Cerebellar nuclear complex (tissue), 1 donor: ENCODE measurements at regions not wholly inside any gene's neighbourhood (a gene's known extent, or its start where the extent isn't known, plus 50 kb on each side); places are given as distances from the start of the nearest gene placed in this dataset.

Experiments used
- DNase-seq, 2 experiments: peaks; one replicate each; lab custom pipeline; 2025; lab: John Stamatoyannopoulos, UW

DNA sequence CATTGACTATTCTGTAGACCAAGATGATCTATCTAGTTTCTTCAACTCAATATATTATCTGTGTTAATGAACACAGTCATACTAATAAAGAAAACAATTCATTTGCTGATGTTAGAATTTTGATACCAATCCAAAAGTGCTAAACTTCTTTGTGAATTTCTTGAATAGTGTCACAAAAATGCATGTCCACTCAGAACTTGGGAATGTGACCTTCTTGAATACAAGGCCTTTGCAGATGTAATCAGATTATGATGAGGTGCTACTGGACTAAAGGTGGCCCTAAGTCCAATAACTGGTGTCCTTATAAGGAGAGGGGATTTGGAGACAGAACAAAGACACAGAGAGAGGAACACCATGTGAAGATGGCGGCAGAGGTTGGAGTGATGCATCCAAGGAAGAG is 305.8 kb upstream of the ZP4 start:
- DNase-seq, result no peak

DNA sequence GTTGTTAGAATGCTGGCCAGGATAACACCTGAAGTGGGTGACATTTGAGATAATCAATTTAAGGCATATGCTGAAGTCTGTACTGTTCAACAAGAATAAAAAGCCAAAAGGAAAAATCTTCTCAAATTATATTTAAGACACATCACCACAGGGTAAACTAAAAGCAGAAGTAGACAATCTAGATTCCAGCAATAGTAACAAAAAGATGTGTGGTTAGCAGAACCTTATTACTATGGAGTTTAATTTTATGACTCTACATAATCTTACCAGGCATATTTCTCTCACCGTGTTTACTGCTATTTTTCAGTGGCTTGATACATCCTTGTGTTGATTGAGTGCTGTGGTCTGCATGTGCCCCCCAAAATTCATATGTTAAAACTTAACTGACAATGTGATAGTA is 300.4 kb upstream of the ZP4 start:
- no peak for DNase-seq

DNA sequence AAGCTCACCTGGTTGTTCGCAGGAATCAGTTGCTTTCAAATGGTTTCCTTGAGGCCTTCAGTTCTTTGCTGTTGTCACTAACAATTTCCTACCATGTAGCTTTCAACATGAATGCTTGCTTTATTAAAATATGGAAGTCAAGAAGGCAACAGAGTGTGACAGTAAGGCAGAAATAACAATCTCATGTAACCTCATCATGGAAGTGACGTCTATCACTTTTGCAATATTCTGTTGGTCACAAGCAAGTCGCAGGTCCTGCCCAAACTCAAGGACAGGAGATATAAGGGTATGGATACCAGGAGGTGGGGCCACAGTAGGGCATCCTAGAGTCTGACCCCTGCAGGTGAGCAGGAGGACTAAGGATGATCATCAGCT is 296.8 kb upstream of the ZP4 start:
- no peak for DNase-seq

DNA sequence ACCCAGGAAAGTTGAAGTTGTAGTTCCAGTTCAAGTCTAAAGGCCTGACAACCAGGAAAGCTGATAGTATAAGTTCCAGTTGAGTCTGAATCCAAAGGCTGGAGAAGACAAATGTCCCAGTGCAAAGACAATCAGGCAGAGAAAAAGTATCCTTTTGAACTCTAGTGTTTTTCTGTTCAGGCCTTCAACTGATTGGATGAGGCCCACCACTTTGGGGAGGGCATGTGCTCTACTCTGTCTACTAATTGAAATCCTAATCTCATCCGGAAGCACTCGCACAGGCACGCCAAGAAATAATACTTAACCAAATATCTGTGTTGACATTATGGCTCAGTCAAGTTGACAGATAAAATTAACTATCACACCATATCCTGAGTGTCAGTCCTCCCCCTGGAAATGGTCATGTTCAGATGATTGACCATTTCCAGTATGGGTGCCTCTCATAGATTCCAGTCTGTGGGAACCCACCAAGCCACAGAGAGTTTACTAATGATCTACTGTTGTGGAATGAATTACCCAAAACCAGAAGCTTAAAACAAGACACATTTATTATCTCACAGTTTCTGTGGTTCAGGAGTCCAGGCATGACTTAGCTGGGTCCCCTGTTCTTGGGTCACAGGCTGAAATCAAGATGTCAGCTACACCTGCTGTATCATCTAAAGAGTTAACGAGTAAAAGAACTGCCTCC is 296.3 kb upstream of the ZP4 start:
- DNase-seq, result no peak

DNA sequence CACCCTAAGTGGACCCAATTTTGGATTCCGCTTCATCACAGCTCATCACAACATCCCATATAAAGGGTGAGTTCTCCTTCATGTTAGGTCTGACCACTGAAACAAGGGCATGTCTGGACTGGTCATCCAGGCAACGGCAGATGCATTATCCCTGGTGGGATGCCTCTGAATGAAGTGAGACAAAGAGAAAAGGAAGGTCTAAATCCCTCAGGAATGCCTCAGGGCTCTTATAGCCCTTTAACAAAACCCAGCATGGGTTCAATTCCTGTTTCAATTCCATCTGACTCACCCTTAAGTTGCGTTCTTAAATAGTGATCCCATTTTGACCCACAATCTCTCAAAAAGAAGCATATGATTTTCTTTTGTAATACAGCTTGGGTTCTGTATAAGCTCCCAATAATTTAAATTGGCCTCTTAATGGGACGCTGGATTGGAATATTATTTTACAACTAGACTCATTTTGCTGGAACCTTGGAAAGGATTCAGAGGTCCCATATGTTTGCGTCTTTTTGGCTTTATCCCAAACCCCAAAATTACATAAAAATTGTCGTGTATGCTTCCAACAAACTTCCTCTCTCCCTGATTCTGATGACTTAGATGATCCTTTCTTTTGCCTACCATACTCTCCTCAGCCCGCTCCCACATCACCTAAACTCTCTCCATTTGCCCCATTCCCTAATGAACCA is 287.4 kb upstream of the ZP4 start:
- no peak for DNase-seq

DNA sequence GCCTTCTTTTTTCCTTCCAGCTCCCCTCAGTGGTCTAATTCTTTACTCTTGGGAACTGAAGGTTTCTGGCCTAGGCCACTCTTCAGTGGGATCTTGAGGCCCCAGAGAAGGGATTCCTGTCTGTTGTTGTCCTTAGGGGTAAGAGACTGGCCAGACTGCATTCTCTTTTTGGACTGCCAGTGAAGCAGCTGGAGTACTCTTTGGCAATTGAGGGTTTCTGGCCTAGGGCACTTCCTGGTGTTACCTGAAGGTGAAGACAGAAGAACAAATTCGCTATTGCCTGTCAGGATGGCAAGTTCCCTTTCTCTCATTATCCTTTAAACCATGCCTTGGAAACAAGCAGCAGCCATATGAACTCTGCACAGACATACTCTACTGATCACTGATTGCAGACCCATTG is 286.6 kb upstream of the ZP4 start:
- no peak for DNase-seq

DNA sequence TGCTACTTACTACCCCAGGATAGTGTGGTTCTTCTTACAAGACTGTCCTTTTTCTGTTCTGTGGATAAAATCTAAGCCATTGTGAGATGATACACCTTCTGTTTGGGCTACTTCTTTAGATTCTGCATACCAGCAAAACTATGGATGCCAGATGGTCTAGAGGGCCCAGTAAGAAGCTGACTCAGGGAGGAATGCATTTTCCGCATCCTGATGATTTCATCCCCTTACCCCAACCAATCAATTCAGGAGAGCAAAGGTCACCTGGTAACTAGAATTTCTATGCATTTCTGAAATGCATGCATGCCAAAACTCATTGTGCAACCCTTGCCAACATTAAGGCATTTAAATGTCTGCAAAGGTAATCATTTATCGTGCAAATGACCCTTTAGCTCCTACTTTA is 285.7 kb upstream of the ZP4 start:
- no peak for DNase-seq

DNA sequence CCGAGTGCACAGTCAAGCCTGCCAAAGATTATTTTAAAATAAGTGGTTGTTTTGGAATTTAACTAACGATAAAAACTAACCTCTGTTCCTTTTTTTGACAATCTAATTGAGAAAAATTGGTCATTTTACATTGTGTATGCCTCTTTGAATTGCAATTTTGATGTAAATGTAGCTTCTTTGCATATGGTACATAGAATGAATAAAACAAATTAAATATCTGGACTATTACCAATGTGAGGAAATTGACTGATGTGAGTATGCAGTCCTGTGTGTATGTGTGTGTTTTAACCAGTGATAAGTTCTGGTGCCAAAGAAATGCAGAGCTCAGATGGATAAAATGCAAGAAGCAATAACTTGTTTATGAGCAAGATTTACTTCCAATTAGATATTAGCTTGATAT is 281.3 kb upstream of the ZP4 start:
- no peak for DNase-seq

DNA sequence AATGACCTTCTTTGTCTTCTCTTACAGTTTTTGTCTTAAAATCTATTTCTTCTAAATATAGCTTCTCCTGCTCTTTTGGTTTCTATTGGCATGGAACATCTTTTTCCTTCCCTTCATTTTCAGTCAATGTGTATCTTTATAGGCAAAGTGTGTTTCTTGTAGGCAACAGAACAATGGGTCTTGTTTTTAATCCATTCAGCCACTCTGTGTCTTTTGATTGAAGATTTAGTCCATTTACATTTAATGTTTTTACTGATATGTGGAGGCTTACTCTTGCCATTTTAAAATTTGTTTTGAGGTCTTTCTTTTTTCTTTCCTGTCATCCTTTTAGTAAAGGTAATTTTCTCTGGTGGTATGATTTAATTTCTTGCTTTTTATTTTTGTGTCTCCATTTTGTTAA is 271.2 kb upstream of the ZP4 start:
- no peak for DNase-seq

DNA sequence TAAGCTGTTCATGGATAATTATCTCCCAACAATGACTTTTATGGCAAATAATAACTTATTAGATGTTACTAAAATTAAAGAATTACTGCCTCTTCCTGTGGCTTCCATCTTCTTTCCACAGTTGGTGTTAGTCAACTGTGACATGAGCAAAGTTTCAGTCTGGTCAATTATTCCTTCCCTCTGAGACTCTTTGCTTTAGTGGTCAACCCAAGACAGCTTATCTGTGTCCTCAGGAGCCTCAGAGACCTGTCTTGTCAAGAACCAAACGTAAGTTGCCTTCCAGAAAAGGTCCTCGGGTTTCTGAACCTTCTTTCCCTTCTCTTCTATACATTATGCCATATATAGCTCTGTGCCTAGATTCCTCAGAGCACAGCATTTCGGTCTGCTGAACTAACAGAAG is 263.2 kb upstream of the ZP4 start:
- DNase-seq, result no peak

DNA sequence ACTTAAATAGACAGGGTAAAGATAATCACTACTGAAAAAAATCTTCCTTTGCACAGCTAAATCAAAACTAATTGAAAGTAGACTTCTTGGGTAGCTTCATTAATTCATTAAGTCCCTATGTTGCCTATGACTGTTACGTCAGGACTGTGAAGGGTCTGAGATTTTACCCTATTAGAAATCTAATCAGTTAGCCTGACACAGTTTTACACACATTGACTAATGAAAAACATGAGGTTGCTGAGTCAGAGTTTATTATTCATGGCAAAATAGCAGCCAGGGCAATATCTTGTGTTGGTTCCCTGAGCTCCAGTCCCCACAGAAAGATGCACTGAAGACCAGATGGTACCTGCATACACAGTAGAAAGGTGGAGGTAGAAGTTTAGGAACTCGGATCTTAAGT is 262.5 kb upstream of the ZP4 start:
- DNase-seq, result no peak

DNA sequence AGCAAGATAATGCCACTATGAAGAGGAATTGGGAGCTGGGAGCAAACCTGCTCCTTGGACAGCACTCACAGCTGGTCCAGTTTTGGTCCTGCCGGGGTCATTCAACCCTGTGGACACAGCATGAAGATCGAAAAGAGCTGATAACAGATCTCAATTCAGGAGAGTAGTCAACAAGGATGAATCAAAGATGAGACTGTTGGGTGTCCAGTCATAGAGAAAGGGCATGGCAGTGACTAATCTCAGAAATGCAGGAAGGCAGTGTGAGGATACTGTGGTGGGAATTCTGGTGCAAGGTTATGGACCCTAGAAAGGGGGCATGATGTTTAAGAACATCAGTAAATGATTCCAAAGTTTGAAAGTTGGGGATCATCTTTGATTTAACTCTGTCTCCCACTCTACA is 261.4 kb upstream of the ZP4 start:
- no peak for DNase-seq

DNA sequence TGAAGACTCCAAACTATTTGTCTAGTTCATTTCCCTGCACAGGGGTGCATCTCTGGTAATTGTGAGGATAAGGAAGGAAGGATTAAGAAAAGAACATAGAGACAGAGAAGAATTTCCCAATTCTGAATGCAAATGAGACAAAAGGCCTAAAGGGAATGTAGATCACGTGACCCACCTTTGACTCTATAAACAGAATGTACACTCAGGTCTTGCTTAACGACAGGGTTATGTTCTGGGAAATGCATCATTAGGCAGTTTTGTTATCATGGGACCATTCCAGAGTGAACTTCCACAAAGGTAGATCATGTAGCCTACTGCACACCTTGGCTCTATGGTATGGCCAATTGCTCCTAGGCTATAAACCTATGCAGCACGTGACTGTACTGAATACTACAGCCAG is 252.3 kb upstream of the ZP4 start:
- DNase-seq, result no peak

DNA sequence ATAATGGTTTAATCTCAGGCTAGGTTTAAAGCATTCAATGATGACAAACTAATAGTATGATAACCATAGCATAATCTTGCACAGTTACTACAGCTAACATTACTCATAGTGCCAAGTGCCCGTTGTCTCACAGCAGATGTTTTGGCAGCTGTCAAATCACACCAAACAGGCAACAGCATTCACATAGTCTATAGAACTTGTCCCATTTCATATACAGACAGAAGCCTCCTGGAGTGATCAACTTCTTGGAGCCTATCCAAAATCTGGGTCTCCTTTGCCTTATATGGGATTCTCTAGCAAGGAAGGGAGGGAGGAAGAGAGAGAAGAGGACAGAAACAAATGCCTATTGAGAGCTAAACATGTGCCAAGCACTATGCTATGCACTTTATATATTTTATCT is 250.6 kb upstream of the ZP4 start:
- DNase-seq, result no peak

DNA sequence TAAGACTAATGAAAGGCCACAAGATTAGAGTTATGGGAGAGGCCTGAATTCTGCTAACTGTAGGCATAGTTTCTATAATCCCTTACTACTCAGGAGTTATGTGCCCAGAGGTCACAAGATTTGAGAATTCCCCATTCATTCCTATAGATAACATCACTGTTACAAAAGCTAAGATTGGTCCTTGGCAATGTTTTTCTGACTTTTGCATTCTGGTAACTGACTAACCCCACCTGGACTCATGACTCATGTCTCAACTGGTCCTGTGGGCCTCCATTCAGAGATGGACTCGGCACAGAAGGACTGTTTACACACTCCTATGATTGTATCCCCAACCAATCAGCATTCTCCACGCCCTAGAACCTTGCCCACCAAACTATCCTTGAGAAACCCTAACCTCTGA is 249.0 kb upstream of the ZP4 start:
- no peak for DNase-seq

DNA sequence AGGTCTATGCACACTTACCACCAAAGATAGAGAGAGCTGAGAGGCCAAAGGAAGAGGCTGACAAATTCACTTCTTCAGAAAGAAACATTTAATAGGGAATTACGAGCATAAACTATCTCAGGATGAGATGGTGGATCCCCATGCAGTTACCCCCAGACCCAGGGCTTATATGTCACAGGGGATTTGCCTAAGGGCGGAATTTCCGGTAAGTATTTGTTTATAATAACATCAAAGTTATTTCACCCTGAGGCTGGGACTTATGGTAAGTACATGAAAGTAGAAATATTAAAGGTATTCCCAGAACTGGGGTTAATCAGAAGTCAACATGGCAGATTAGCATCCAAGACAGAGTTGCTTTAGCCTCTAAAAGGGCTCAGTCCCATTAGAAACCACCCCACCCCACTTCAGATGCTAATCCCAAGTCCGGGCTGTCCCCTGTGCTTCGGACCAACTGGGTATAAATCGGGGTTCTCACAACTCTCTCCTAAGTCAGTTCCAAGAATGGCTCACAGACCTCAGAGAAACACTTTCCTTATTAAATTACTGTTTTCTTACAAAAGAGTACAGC is 247.4 kb upstream of the ZP4 start:
- DNase-seq, result no peak

DNA sequence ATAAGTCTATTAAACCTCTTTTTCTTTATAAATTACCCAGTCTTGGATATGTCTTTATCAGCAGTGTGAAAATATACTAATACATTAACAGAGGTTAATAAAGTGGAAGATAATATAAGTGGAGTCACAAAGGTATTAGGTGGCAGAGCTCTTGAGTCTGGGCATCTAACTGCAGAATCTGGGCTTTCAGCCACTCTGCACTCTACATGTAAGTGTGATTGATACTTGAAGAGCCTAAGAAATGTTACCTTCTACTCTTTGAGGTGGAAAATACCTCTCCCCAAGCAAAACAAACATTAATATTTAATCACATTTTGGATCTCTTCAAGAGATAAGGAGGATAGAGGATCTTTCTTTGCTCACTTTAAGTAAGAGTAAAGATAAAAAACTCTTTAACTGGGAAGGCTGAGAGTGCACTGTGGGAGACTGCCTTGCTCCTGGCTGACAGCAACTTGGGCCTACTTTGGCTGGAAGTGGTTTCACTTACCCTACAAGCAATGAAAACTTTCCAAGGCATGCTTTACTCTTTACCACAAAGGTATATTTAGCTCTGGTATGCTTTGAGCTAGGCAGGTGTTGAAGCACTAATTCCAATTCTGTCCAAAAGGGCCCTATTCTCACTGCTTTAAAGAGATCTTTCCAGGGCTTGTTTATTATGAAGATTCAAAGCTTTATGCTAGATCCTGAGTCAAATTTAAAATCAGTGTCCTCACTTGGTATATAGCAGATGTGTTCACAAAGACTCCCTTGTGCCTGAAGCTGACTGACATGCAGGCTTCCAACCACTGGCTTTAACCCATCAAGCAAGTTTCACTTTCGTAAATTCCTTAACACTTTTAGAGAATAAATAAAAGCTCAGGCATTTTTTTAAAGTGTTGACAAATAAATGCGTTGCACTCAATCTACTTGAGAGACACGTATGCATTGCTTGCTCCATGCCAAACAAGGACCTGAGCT is 245.3 kb upstream of the ZP4 start:
- DNase-seq, result no peak

DNA sequence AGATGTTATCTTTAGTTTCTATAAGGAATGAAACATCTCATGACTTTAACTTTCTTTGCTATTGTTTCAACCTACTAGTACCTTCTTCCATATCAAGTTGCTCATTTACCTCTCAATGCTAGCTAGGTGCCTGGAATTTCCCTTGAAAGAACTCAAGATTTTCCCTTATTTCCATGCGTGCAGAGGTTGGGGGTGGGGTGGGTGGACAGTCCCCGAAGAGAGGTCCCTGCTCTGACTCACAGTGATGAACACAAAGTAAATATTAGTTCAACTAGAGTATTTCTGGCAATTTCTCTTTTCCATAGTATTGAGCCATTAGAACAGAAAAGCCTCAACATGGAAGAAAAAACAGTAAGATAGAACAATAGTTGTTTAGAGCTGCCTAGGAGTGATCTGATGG is 239.0 kb upstream of the ZP4 start:
- no peak for DNase-seq

DNA sequence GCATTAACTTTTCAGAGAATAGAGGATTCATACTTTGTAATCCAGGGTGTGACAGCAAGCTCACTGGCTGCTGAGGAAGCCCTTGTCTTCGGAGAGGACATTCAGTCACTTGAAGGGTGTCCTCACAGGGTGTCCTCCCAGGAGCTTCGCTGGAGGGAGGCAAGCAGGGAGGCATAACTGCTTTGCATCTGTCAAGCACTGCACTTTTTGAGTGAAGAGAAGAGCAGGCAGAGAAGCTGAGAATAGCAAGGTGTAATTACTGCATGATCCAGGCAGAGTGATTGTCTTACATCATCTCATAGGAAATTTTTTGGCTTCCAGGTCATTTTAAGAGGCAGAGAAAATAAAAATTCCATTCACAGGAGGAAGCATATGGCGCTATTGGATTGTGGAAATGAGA is 232.5 kb upstream of the ZP4 start:
- DNase-seq, result no peak

DNA sequence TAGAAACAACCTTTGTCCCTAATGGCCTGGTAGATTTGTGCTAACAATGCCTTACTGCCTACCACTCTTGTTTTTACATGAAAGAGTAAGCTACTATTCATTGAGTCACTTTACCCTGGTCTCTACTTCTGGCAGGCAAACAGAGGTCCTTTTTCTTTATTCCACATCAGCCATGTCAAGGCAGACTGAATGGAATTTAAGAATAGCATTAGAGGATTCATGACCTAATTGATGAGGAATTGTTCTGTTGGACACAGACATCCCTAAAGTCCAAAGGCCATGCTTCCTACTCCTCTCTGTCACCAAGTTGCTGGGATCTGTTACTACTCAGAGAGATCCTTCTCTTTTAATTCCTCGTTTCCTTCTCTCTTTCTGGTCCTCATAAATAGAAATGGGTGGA is 229.1 kb upstream of the ZP4 start:
- DNase-seq, result no peak

DNA sequence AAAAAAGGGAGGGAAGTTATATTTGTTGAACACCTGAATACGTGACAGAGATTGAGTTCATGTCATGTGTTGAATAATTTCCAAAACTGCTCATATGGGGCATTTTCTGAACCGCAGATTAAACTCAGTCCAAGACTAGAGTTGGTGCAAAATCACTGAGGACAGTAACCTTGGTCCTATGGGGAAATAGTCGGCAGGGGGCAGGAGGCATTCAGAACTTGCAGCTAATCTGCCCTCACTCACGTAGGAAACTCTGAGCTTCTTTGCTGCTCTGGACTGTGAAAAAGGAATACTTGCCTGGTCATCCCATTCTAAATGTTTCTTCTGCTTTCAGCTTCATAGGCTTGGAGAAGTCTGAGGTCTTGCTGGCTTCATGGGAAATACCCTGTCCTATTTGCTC is 228.3 kb upstream of the ZP4 start:
- DNase-seq, result no peak

DNA sequence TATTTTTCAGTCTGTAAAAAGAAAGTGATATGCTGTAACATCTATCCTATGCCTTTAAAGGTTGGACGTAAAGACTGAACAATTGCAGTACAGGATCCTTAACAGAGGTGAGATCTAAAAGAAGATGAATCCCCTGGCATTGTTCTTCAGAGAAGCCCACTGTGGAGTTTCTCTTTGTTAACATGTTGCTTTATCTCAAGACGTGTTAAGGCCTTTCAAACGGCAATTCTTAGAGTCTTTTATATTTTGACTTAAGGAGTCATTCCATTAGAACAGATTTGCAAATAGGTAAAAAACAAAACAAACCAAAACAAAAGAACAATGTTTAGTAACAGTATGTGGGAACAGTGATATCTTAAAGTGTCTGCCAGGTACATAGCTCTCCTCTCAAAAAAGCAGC is 225.1 kb upstream of the ZP4 start:
- DNase-seq, result no peak
